ENCODE measurements at regions not wholly inside any gene's neighbourhood (a gene's known extent, or its start where the extent isn't known, plus 50 kb on each side); places are given as distances from the start of the nearest gene placed in this dataset.

DNA sequence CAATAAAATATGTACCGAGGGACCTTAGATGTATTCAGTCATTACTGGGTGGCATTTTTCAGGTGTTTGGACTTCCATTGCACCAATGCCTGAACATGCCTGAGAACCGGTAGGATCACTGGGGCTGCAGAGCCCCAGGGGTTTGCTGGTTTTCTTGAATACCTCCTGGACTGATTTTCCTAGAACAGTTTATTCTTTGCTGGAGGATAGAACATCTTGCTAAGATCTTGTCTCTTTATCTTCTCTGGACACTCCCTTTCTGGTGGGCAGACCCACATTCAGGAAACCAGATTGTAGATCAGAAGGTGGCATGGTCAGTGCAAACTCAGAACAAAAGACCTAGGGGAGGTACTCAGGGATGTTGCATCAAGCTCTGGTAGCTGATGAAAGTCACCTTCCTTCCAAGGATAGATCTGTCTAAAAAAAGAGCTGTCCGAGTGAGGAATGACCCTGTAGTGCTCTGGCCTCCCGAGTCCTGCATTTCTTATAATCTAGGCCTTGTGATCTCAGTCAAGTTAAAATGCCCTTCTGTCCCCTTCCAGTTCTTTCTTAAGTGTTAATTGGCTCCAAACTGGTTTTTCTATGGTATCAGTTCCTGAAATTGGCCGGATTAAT lies 84.8 kb downstream of the CLDN34 start:
- no peak for TF ChIP-seq POLR2AphosphoS5 (IDR thresholded peaks at IDR 0.05; ENCODE audit: insufficient read depth in 1 of 2, low read depth in 1 of 2)
- TF ChIP-seq CTCF (IDR thresholded peaks at IDR 0.05): no peak
